RWPE1 (cell line): ENCODE measurements at regions not wholly inside any gene's neighbourhood (a gene's known extent, or its start where the extent isn't known, plus 50 kb on each side); places are given as distances from the start of the nearest gene placed in this dataset.
A peak's percentile ranks its signal among the peaks of the same experiment; 100 is the strongest.

Experiments used
- CTCF ChIA-PET: fragments of 350-600 bp; sonication (Branson Sonifier 250); formaldehyde crosslinking; extraction: SDS; loops from one replicate; lab custom pipeline; 2021; lab: Yijun Ruan, JAX
- POLR2A ChIA-PET: fragments of 400-600 bp; formaldehyde crosslinking; extraction: SDS; loops from one replicate; lab custom pipeline; 2020; ENCODE audit warnings: antibody characterized with exemption; ENCODE audit not compliant: low non-redundant PET; lab: Yijun Ruan, JAX
- DNase-seq: peaks from one replicate; pipeline ENCODE4 v3.0.0; 2012; ENCODE audit warnings: low spot score
- H3K27ac ChIP-seq: fragments of 450-650 bp; 2 replicates; pipeline ENCODE4 v1.5.1; 2017
- CTCF ChIP-seq: fragments of 450-650 bp; conservative IDR thresholded peaks from 2 replicates; pipeline ENCODE4 v1.5.1; 2017; ENCODE audit warnings: low read depth, mild to moderate bottlenecking

- ChIA-PET CTCF (interaction anchor here (0.5 to 0.6 kb wide), 2 partner anchors 90 to 666 kb away, joined by 3 read pairs; no protein-coding TSS in a partner anchor), POLR2A (no interaction called here)
- TF ChIP-seq CTCF: no peak
- no peak overlapping the region for H3K27ac ChIP-seq
- DNase-seq: peak; percentile 85
Measured at GRCh38 chr1:178633056-178633455, 92.0 kb upstream of the RALGPS2 start.

GRCh38 chr1:178634445-178634844 lies 90.6 kb upstream of the RALGPS2 start:
- CTCF ChIA-PET: no interaction called here
- POLR2A ChIA-PET: no interaction called here
- DNase-seq: no peak
- TF ChIP-seq CTCF: no peak
- no peak overlapping the region for H3K27ac ChIP-seq

- TF ChIP-seq CTCF: no peak
- no peak for DNase-seq
- H3K27ac ChIP-seq: no peak overlapping the region
- POLR2A ChIA-PET: no interaction called here
- CTCF ChIA-PET: interaction anchor here (1.2 kb wide), 1 partner anchor 14 kb away, joined by 3 read pairs; no protein-coding TSS in a partner anchor
Measured at GRCh38 chr1:178637841-178638240, 87.2 kb upstream of the RALGPS2 start.

- CTCF ChIA-PET: interaction anchor here (0.6 to 1.2 kb wide), 2 partner anchors 12 to 19 kb away, joined by 3 read pairs; no protein-coding TSS in a partner anchor
- TF ChIP-seq CTCF: no peak
- no peak for DNase-seq
- POLR2A ChIA-PET: no interaction called here
- H3K27ac ChIP-seq: no peak overlapping the region
Measured at GRCh38 chr1:178639326-178639725, 85.7 kb upstream of the RALGPS2 start.

- H3K27ac ChIP-seq: no peak overlapping the region
- DNase-seq: no peak
- no peak for TF ChIP-seq CTCF
- CTCF ChIA-PET: no interaction called here
- POLR2A ChIA-PET: no interaction called here
Measured at GRCh38 chr1:178642282-178642681, 82.8 kb upstream of the RALGPS2 start.

GRCh38 chr1:178643349-178643748 lies 81.7 kb upstream of the RALGPS2 start:
- no peak for TF ChIP-seq CTCF
- ChIA-PET CTCF (no interaction called here), POLR2A (no interaction called here)
- DNase-seq: no peak
- no peak overlapping the region for H3K27ac ChIP-seq
